HG02981 (cell line): ENCODE measurements at regions not wholly inside any gene's neighbourhood (a gene's known extent, or its start where the extent isn't known, plus 50 kb on each side); places are given as distances from the start of the nearest gene placed in this dataset.
A peak's percentile ranks its signal among the peaks of the same experiment; 100 is the strongest.
"Not testable (repeated sequence)": the region's sequence is repeated elsewhere in the genome, so short reads cannot be mapped to it uniquely, and the experiment has no call there.

Source experiments
- ATAC-seq: cut with Tn5 transposase; IDR thresholded peaks from one replicate; pipeline ENCODE4 v1.9.1; 2021; ENCODE audit warnings: mild to moderate bottlenecking, moderate library complexity; ENCODE audit not compliant: unreplicated experiment

- no peak for ATAC-seq
These were observed 361.4 kb upstream of the POU5F2 start for GRCh38 chr5:94102849-94103248.

DNA sequence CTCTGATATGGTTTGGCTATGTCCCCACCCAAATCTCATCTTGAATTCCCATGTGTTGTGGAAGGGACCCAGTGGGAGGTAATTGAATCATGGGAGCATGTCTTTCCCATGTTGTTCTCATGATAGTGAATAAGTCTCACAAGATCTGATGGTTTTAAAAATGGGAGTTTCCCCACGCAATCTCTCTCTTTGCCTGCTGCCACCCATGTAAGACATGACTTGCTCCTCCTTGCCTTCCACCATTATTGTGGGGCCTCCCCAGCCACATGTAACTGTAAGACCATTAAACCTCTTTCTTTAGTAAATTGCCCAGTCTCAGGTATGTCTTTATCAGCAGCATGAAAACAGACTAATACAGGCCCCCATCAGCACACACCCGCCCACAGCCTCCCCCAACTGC lies 356.0 kb upstream of the POU5F2 start:
- ATAC-seq, result not testable (repeated sequence)

- ATAC-seq, result no peak
These were observed 353.5 kb upstream of the POU5F2 start for GRCh38 chr5:94094793-94095441.

- ATAC-seq, result no peak
These were observed 351.9 kb upstream of the POU5F2 start for GRCh38 chr5:94093300-94093699.

GRCh38 chr5:94086635-94087034 lies 345.2 kb upstream of the POU5F2 start:
- ATAC-seq, result not testable (repeated sequence)

- no peak for ATAC-seq
These were observed 344.8 kb upstream of the POU5F2 start for GRCh38 chr5:94086194-94086593.

- ATAC-seq, result no peak
These were observed 341.0 kb upstream of the POU5F2 start for GRCh38 chr5:94082405-94082804.

DNA sequence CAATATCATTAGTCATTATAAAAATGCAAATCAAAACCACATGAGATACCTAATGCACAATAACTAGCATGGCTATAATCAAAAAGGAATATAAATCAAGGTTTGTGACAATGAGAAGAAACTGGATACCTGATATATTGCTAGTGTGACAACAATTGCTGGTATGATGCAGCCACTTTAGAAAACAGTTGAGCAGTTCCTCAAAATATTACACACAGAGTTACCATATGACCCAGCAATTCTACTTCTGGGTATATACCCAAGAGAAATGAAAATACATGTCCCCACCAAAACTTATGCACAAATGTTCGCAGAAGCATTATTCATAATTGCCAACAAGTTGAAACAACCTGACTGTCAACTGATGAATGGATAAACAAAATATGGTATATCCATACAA lies 339.7 kb upstream of the POU5F2 start:
- ATAC-seq, result no peak

DNA sequence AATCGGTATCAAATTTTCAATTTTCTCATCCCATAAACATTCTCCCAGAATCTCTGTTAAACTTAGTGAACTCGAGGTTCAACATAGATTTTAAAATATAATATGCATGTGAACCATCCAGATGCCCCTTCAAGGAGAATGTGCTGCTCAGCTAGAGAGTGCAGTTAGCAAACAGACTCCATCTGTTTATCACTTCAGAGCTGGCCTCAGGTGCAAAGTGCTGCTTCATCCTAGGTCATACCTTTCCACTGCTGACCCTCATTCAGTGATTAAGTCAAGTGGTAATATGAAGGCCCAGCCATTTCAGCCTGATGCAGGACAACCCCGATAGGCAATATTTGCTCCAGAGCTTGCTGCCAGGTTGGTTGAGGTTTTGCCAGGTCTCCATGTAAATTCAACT lies 339.0 kb upstream of the POU5F2 start:
- ATAC-seq, result no peak

DNA sequence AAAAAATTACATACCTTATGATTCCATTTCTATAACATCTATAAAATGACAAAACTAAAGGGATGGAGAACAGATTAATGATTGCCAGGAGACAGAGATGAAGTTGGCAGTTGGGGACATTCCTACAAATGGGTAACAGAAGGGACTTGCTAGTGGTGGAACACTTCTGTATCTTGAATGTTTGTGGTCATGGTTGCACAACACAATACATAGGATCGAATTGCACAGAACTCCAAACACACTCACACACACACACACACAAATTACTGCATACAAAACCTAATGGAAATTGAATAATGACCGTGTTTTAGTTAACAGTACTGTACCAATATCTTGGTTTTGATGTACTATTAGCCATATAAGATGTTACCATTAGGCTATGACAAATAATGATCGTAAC lies 330.7 kb upstream of the POU5F2 start:
- ATAC-seq, result no peak

GRCh38 chr5:94066437-94067207 lies 325.2 kb upstream of the POU5F2 start:
- no peak for ATAC-seq

DNA sequence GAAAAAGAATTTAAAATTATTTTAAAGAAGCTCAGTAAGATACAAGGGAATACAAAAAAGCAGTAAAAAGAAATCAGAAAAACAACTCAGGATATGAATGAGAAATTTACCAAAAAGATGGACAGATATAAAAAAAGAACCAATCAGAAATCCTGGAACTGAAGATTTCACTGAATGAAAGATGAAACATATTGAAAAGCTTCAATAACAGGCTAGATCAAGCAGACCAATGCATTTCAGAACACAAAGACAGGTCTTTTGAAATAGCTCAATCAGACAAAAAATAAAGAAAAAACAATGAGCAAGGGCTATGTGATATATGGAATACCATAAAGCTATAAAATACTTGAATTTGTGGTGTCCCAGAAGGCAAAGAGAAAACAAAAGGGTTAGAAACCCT lies 322.6 kb upstream of the POU5F2 start:
- ATAC-seq, result no peak

- ATAC-seq, result no peak
These were observed 316.3 kb upstream of the POU5F2 start for GRCh38 chr5:94057655-94058054.

DNA sequence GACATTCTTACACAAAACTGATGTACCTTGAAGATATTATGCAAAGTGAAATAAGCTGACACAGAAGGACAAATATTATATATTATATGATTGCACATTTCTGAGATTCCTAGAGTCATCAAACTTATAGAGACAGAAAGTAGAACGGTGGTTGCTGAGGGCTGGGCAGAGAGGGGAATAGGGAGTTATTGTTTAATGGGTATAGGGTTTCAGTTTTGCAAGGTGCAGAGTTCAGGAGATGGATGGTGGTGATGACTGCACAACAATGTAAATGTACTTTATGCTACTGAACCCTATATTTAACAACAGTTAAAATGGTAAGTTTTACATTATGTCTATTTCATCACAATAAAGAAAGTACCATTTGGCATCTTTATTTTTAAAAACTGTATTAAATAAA lies 315.8 kb upstream of the POU5F2 start:
- peak; percentile 65 for ATAC-seq

- not testable (repeated sequence) for ATAC-seq
These were observed 308.0 kb upstream of the POU5F2 start for GRCh38 chr5:94049307-94049922.

DNA sequence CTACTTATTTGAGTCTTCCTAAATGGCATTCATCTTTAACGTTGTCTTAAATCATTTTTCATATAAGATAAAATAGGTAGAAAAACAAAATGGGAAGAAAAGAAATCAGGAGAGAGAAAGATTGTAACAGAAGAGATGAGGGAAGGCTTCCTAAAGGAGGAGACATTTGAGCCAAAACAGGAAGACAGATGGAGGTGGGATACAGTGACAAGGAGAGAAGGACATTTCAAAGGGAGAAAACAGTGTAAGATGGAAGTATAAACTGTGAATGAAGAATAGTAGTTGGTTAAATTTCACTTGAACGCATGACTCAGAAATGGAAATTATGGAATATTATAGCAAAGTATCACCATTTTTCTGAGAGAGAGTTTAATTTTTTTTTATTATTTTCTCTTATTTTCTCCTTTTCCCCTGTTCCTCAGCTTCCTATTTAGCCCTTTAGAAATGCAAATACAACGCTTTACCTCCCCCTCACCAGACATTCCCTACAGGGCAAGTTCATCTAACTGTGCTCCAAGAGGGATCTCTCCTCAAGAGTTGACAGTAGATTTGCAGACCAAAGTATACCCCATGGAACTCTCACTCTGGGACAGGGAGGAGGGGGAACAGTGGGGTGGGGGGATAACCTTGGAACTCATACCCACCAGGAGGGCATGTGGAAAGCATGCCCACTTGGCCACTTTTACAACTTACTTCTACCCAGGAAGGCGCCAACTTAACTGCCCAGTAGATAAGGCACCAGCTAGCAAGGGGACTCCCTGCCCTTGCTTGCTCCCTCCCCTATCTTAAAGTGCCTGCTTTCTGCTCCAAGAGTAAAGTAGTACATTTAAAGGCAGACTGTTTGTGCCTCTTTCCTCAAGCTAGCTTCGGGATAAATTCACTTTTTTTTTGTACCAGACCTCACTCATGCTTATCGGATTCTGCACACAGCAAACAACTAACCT lies 304.7 kb upstream of the POU5F2 start:
- ATAC-seq, result no peak

GRCh38 chr5:94043311-94043710 lies 301.9 kb upstream of the POU5F2 start:
- ATAC-seq, result no peak

- no peak for ATAC-seq
These were observed 299.3 kb upstream of the POU5F2 start for GRCh38 chr5:94040591-94041148.

DNA sequence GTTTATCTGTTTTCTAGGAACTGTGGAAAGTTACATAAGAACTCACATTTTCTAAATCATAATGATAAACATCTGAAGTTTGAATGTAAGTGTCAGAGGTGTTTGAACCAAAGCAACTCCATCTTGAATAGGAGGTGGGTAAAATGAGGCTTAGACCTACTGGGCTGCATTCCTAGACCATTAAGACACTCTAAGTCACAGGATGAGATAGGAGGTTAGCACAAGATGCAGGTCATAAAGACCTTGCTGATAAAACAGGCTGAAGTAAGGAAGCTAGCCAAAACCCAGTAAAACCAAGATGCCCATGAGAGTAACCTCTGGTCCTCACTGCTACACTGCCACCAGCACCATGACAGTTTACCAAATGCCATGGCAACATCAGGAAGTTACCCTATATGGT lies 297.7 kb upstream of the POU5F2 start:
- no peak for ATAC-seq

DNA sequence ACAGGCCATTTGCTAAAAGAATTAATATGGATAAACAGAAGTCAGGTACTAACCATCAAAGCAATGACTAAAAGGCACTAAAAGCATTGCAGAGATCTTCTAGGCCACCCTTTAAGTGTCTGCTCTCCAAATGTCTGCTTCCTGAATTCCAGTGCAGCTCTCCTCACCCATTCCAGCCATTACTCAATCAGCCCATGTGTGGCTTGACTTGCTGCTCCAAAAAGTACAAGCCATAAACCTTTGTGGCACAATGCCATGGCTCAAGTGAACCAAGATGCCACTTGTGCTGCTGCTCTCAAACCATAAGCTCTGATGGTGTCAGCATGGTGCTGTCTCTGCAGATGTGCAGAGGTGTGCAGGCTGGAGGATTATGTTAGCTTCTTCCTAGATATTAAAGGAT lies 290.2 kb upstream of the POU5F2 start:
- no peak for ATAC-seq

- ATAC-seq, result no peak
These were observed 286.6 kb upstream of the POU5F2 start for GRCh38 chr5:94028001-94028400.
